Endothelial cell of umbilical vein (primary cell): ENCODE measurements at regions not wholly inside any gene's neighbourhood (a gene's known extent, or its start where the extent isn't known, plus 50 kb on each side); places are given as distances from the start of the nearest gene placed in this dataset.
"Not testable (repeated sequence)": the region's sequence is repeated elsewhere in the genome, so short reads cannot be mapped to it uniquely, and the experiment has no call there.

Experiments used
- CTCF ChIP-seq, 2 donors: IDR thresholded peaks; 1 replicate in 1 of 2; 2 replicates in 1 of 2; pipeline ENCODE4 v1.5.1; 2011; ENCODE audit warnings: low read length in 2 of 2, mild to moderate bottlenecking in 2 of 2, moderate library complexity in 2 of 2, control low read depth in 1 of 2, inconsistent platforms in 1 of 2, low read depth in 1 of 2; ENCODE audit not compliant: insufficient read depth in 1 of 2; ENCODE audit errors: extremely low read depth in 1 of 2
- EZH2 ChIP-seq: IDR thresholded peaks from 2 replicates; pipeline ENCODE4 v1.6.1; 2012; ENCODE audit warnings: borderline replicate concordance, low read depth, mild to moderate bottlenecking, moderate library complexity, low read length, inconsistent platforms; ENCODE audit not compliant: severe bottlenecking
- MAX ChIP-seq: IDR thresholded peaks from 2 replicates; pipeline ENCODE4 v1.6.1; 2011; ENCODE audit not compliant: insufficient read depth, insufficient read length
- MYC ChIP-seq: IDR thresholded peaks from one replicate; pipeline ENCODE4 v1.6.1; 2011; ENCODE audit warnings: mild to moderate bottlenecking, low read depth, low read length
- POLR2A ChIP-seq: IDR thresholded peaks from 2 replicates; pipeline ENCODE4 v1.6.1; 2012; ENCODE audit warnings: low read depth, mild to moderate bottlenecking, control low read depth, low read length
- POLR2AphosphoS5 ChIP-seq: IDR thresholded peaks from 2 replicates; pipeline ENCODE4 v1.6.1; 2012; ENCODE audit warnings: low read depth, mild to moderate bottlenecking, control low read depth, low read length, moderate library complexity; ENCODE audit not compliant: insufficient read depth

GRCh38 chr3:191691184-191691583, 230.2 kb downstream of the PYDC2 start:
- TF ChIP-seq CTCF (IDR thresholded peaks at IDR 0.05; ENCODE audit: extremely low read depth in 1 of 2, insufficient read depth in 1 of 2, low read depth in 1 of 2, low read length in 2 of 2); POLR2A; POLR2AphosphoS5; MYC; EZH2; MAX: not testable (repeated sequence)
